Fibroblast of lung (primary cell): ENCODE measurements at regions not wholly inside any gene's neighbourhood (a gene's known extent, or its start where the extent isn't known, plus 50 kb on each side); places are given as distances from the start of the nearest gene placed in this dataset.

ENCODE experiments used
- CTCF ChIP-seq, 2 donors: IDR thresholded peaks in 1 of 2; conservative IDR thresholded peaks in 1 of 2; 1 replicate in 1 of 2; 2 replicates in 1 of 2; pipeline ENCODE4 v1.5.1; 2011 to 2012; ENCODE audit warnings: low read length in 2 of 2, control low read depth in 1 of 2, inconsistent platforms in 1 of 2, low read depth in 1 of 2, mild to moderate bottlenecking in 1 of 2
- EZH2 ChIP-seq: IDR thresholded peaks from 2 replicates; pipeline ENCODE4 v1.5.1; 2012; ENCODE audit warnings: low read length, control low read depth, mild to moderate bottlenecking; ENCODE audit errors: missing control alignments

- TF ChIP-seq EZH2, result no peak
- no peak for TF ChIP-seq CTCF (conservative IDR thresholded peaks at IDR 0.05 in 1 of 2, IDR thresholded peaks at IDR 0.05 in 1 of 2; ENCODE audit: low read depth in 1 of 2, low read length in 2 of 2)
These were observed 197.5 kb downstream of the ZNF326 start for GRCh38 chr1:90192408-90192807.
